GM10266 (cell line): ENCODE measurements at regions not wholly inside any gene's neighbourhood (a gene's known extent, or its start where the extent isn't known, plus 50 kb on each side); places are given as distances from the start of the nearest gene placed in this dataset.

Source experiments
- DNase-seq: peaks from one replicate; pipeline ENCODE4 v3.0.0; 2012; ENCODE audit errors: extremely low spot score
- CTCF ChIP-seq: IDR thresholded peaks from 2 replicates; pipeline ENCODE4 v1.5.1; 2012; ENCODE audit warnings: mild to moderate bottlenecking, low read depth; ENCODE audit not compliant: control insufficient read depth, insufficient read depth; ENCODE audit errors: missing control alignments

- no peak for TF ChIP-seq CTCF
Observed at GRCh38 chr1:90537606-90538362, 179.3 kb downstream of the BARHL2 start.

GRCh38 chr1:90534663-90535295 is 182.3 kb downstream of the BARHL2 start:
- no peak for DNase-seq
- no peak for TF ChIP-seq CTCF

More at GRCh38 chr1:90537606-90538362, 179.3 kb downstream of the BARHL2 start:
- no peak for DNase-seq

- no peak for TF ChIP-seq CTCF
Observed at GRCh38 chr1:90534116-90534515, 183.0 kb downstream of the BARHL2 start.

GRCh38 chr1:90526954-90527353 is 190.1 kb downstream of the BARHL2 start:
- TF ChIP-seq CTCF, result no peak
- no peak for DNase-seq

More at GRCh38 chr1:90534116-90534515, 183.0 kb downstream of the BARHL2 start:
- no peak for DNase-seq

- no peak for DNase-seq
- no peak for TF ChIP-seq CTCF
Observed at GRCh38 chr1:90522432-90522831, 194.7 kb downstream of the BARHL2 start.

- no peak for TF ChIP-seq CTCF
- no peak for DNase-seq
Observed at GRCh38 chr1:90513956-90514355, 203.1 kb downstream of the BARHL2 start.

GRCh38 chr1:90512441-90512840 is 204.7 kb downstream of the BARHL2 start:
- no peak for DNase-seq
- TF ChIP-seq CTCF, result no peak
